GF-D8 (cell line): ENCODE measurements at regions not wholly inside any gene's neighbourhood (a gene's known extent, or its start where the extent isn't known, plus 50 kb on each side); places are given as distances from the start of the nearest gene placed in this dataset.
"Not testable (repeated sequence)": the region's sequence is repeated elsewhere in the genome, so short reads cannot be mapped to it uniquely, and the experiment has no call there.

ENCODE experiments used
- DNase-seq: peaks from one replicate; lab custom pipeline; 2025; lab: John Stamatoyannopoulos, UW

DNA sequence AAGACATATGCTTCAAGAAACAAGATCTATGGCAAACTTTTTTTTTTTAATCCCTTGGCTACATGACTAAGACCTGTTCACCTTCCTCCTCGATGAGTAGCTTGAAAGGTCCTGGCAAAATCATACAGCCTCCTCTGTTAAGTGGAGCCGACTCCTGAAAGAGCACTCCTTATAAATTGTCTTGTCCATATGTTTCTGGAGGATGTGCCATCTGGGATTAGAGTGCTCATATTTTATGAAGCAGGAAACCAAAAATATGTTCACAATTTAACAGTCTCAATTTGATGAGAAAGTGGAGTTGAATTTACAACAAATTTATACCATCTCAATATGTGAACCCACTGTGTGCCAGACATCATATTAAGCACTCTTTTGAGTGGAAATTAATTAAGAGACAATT is 912.1 kb upstream of the FAT3 start:
- no peak for DNase-seq

DNA sequence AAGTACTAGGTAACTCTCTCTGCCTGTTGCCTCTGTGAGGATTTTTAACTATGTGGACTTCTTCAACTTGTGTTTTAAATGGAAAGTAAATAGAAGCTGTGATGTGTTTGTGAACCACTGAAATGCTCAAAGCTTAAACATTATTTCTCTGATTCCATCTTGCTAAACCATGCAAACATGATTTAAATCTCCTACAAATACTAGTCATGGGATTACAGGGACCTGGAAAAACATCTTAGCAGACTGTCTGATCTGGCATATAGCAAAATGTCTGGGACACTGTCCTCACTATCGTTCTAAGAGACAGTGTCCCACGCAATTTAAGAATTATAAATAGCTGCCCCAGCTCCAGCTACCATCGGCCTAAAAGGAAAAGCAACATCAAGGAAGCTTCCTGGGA is 914.5 kb upstream of the FAT3 start:
- DNase-seq, result no peak

DNA sequence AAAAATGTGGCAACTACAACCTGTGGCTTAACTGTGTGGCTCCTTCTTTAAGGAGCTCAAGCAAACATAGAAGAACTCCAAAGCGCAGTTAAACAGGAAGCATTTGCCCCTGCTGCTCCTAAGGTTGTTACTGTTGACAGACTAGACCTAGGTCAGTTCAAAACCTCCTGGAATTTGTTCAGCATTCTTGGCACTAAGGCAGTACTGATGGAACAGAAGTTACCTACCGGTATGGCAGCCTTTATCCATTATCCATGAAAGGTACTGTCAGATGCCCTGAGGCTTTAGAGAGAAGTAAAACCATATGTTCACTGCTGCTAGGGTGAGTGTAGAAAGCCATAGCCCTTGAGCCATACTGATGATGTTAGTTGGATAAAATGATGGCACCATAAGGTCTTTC is 916.5 kb upstream of the FAT3 start:
- DNase-seq, result no peak

DNA sequence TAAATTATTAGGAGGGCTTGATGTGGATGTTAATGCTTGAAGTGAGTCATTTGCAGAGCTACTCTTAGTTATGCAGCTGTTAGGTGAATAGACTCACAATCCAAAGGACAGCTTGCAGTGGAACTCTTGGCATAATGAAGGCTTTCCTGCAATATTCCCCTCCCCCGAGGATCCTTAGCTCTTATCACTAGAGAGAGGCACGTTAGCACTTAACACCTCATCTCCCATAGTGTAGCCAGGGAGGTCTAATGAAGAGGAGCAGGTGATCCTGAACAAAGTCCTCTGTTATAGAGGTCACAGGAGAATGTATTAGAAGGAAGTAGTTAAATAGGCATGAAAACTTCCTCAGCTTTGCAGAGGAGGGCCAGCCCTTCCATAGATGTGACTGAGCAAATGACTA is 919.2 kb upstream of the FAT3 start:
- DNase-seq, result no peak

DNA sequence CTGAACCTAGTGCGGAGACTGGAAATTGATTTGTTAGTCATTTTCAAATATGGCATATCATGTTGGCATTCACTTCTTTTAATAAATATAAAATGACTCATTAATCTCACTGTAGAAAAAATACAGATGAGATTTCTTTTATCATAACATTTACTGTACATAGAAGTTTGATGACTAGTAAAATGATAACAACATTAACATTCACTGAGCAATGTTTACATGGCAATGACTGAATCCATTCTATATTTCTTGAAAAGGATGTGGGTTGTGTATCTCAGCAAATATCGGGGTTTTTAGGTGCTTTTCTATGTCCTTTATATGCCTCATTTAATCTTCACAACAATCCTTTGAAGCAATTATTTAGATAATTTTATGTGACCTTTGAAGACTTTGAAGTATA is 920.9 kb upstream of the FAT3 start:
- DNase-seq, result no peak

DNA sequence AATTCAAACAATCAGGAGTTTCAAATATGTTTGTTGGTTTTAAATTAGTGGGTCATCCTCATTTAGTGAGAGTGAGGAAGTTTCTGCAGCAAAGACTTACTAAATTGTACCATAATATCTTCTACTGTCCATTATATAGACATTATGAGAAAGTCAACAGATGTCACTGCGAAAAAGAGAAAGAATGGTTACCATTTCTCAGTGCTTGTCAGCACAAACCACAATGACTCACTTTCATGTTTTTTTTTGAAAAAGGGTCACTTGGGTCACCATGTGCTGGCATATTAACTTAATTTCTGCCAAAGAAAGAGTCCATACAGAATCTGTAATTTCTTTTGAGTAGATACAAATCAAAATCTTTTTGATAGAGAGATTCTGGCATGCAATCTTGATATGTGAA is 924.6 kb upstream of the FAT3 start:
- DNase-seq, result no peak

DNA sequence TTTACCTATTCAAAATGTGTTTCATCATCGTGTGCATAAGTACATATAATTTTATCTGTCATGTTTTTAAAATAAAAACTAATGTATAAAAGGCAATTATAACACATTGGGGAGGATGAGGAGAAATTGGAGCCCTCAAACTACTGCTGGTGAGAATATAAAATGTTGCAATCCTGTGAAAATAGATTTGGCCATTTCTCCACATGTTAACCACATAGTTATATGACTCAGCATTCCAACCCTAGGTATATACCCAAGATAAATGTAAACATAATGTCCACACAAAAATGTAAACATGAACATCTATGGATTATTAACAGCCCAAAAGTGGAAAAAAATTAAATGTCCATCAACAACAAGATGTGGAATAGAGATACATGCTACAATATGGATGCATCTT is 928.0 kb upstream of the FAT3 start:
- DNase-seq, result no peak

DNA sequence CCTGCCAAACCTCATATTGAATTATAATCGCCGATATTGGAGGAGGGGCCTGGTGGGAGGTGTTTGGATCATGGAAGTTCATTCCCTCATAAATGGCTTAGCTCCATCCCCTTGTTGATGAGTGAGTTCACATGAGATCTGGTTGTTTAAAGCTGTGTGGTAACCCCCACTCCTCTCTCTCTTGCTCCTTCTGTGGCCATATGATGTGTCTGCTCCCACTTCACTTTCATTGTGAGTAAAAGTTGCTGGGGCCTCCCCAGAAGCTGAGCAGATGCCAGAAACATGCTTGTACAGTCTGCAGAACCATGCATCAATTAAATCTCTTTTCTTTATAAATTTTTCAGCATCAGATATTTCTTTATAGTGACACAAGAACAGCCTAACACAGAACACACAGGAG is 929.0 kb upstream of the FAT3 start:
- DNase-seq, result no peak

DNA sequence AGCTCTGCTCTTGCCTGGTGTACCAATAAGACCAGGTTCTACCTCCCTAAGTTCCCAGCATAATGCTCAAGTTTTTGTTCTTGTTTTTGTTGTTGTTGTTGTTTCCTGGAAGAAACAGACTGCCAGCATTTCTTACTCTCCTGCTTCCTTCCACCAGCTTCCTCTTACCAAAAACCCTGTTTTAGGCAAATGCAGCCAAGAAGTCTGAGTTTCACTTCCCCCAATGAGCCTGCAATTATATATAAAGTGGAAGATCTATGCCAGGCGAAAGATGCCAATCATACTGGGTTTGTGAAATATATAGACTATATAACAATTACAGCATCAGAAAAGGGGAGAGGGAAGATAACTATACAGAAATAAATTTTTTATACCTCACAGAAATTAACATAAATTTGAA is 931.5 kb upstream of the FAT3 start:
- DNase-seq, result no peak

DNA sequence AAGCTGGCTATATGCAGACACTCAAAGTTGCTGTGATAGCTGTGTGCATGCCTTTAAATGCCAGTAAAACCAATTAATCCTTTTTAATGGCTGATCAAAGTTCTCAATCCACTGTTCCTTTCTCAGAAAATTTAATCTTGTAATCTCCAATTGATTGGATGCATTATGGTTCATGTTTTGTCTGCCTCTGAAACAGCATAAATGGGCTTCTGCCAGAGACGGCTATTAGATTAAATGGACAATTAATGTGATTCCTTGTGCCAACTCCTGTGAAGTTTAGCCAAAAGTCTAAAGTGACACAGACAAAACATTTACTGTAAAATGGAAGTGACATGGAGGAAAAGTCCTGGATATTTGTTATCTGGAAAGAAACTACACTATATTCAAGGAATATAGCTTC is 952.5 kb upstream of the FAT3 start:
- no peak for DNase-seq

DNA sequence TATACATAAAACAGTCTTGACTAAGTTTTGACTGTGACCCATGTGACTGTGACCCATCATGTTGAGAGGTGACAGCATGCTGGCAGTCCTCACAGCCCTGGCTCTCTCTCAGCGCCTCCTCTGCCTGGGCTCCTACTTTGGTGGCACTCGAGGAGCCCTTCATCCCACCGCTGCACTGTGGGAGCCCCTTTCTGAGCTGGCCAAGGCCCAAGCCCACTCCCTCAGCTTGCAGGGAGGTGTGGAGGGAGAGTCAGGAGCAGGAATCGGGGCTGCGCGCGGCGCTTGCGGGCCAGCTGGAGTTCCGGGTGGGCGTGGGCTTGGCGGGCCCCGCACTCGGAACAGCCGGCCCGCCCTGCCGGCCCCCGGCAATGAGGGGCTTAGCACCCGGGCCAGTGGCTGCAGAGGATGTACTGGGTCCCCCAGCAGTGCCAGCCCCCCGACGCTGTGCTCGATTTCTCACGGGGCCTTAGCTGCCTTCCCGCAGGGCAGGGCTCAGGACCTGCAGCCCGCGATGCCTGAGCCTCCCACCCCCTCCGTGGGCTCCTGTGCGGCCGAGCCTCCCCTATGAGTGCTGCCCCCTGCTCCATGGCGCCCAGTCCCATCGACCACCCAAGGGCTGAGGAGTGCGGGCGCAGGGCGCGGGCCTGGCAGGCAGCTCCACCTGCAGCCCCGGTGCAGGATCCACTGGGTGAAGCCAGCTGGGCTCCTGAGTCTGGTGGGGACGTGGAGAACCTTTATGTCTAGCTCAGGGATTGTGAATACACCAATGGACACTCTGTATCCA is 955.9 kb upstream of the FAT3 start:
- not testable (repeated sequence) for DNase-seq

DNA sequence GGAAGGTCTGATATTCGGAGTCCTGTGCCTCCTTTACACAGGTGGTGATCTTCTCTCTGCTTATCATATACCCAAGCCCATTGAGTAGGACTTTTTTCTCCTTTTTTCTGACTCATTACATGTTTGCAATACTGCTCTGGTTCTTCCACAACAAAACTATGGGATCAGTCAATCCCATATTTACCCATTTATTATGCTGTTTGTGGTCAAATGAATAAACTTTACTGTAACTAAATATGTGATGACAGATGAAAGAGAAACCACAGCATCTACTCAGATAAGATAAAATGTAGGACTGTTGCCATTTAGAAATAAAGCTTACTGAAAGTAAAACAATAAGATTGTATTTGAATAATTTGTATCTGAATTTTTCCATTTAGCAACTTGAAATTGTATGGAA is 958.7 kb upstream of the FAT3 start:
- no peak for DNase-seq

DNA sequence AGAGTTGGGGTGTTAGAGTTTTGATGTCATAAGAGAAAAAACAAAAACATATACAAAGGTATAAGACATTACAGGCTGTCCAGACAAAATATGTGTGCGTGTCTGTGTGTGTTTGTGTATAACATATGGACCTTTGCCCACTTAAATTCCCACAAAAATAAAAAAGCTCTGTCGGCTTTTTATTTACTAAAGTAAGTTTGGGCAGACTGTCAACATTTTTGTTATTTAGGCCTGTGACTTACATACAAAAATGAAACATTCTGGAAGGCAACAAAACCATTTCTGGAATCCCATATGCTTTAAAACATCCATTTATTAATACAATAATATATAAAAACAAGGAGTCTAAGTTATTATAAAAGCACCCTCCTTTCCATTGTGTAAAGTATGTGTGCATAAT is 960.1 kb upstream of the FAT3 start:
- no peak for DNase-seq

DNA sequence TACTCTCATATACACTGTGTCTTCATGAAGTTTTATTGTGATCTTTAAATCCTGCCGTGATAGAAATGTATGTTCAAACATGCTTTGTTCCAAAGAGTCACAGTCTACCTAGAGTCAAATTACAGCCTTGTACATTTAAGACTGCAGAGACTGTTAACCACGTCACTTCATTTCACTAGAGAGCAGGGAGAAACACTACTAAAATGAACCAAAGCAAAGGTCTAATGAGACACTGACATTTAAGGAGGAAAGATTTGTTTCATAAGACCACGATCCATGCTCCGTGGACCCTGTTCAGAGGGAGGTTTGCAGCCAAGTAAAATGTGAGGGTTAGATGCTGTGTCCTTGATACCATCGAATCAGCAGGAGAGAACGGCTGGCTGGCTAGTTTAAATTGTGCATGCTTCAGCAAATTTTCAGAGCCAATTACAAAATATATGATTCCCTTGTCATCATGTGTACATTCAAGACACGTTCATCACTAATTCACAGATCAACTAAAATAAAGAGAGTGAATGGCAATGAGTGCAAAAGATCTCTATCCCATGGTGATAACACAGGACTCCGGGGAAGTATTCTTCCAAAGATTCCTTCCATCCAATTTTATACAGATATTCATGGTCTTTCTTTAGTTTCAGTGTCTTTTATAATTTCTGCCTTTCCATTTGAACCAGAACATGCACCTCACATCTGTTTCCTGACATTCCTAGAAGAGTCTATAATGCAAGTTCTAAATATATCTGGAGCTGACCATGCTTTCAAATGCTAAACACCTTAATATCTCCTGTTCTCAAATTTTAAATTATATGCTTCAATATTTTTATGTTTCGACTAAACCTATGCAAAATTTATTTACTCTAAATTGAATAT is 960.9 kb upstream of the FAT3 start:
- DNase-seq, result no peak

DNA sequence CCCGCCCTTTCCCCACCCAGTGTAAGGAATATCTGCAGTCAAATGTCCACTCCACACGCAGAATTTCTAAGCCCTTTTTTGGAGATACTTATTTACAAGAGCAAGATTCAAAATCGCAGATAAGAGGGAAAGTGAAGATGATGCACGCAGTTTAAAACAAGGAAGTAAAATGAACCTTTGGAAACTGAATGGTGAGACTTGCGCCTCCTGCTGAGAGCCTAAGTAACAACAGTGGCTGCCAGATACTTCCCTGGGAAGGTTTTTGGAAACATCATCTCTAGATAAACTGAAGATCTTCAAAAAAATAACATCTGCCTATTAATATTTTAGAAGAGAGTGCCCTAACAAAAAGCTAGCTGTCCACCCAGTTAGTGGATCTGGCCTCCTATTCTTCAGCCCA is 963.1 kb upstream of the FAT3 start:
- DNase-seq, result no peak

DNA sequence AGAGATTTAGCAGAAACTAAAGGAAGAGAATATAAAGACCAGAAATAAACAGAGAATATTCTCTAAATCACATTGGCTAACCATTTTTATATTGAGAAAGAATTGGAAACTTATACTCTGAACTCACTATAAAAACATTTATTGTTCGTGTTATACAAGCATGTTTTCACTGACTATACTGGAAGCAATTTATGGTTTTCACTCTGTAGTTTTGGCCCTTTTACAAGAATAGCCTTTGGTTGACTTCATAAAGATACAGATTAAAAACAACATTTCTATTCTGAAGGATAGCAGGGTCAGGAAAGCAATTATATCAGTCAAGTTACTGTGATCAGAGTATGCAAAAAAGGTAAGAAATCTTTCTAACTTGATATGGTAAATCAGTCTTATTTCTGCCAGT is 965.7 kb upstream of the FAT3 start:
- DNase-seq, result no peak

DNA sequence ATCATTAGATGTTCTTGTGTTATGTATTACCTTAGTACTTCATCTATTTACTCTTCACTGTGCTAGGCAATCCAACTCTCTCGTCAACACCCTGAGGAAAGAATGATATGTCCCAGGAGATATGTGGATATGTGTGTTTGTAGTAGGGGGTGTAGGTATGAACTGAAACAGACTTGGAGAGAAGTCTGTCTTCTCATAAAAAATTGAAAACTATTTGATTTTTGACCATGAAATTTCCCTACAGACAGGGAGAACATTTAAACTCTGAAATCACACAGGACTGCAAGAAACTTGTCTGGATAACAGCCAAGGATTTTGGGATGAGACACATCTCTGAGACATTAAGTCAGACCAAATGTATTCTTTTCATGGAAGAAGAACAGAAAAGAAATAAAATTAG is 967.0 kb upstream of the FAT3 start:
- no peak for DNase-seq

DNA sequence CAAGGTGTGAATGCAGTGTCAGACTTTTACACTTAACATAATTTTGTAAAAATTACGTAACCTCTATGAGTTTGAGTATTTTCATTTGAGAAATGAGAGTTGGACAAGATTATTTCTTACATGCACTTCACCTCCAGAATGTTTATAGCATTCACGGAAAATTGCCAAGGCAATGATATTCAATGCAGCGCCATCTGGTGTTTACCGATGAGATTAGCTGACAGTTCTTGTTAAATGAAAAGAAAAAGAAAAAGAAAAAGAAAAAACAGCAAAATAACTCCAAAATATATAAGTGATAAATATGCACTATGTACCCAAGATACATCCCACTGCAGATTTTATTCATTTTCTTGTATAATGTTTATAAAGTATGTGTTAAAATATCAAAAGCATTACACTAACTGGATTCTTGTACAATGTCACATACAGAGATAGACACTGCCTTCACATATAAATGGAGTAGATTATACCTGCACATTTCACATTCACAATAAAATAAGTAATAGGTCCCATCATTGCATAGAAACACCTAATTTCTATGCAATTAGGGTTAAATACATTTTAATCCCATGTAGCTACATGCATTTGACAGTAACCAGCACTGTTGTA is 976.3 kb upstream of the FAT3 start:
- no peak for DNase-seq

DNA sequence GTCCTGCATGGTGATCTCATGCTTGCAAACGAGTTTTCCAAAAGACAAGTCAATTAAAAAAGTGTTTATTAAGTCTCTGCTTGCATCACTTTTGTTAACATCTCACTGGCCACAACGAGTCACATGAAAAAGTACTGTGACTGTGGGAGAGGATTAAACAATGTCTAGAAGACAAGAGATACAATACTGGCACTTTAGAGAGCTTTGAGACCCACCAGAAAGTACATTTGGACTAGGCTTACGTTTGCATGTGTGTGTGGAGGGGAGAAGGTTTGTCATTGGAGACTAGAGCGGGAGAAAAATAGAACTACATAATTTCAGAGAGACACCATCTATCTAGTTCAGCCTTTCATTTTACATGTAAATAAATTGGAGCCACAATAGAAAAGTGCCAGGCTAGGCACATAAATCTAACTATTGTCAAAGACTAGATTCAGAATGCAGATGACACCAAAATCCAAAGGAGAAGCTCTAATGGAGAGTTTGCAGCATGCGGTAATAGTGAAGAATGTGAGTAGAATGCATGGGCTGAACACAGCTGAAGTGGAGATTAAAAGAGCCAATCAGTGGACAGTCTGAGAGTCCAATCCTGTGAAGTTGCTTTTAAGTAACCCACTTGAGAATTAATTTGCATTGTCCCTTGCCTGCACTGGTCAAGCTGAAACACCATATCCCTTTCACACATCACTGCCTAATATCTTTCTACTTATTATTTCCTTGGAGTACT is 977.4 kb upstream of the FAT3 start:
- no peak for DNase-seq

DNA sequence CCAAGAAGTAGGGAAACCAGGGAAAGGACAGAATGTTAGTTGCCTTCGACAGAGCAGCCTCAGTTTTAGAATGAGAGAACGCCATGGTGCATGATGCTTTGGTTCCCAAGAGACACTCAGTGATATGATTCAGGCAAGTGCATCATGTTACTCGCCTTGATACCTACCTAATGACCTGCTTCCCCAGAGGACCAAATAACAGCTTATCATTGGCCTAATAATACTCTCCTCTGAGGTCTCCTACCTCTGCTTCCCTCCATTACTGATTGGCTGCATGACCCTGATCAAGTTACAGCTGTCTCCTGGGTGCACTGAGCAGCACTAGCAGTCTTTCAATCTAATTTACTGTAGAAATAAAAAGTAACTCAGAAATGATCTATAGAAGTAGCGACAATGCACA is 979.7 kb upstream of the FAT3 start:
- no peak for DNase-seq

DNA sequence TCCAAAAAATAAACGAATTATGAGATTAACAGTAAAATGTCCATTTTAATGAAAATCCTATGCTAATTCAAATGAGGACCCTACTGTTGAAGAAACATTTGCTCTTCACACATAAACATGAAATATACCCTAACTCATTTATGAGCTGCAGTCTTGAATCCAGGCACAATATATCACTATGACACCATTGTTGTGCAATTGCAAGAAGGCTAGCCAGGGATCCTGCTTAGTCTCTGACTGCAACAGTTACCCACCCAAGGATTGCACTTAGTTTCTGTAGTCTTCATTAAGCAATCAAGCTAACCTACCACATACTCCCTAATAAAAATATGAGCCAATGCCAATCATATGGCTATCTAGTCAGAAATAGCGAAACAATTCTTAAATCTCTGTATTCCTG is 981.0 kb upstream of the FAT3 start:
- no peak for DNase-seq

DNA sequence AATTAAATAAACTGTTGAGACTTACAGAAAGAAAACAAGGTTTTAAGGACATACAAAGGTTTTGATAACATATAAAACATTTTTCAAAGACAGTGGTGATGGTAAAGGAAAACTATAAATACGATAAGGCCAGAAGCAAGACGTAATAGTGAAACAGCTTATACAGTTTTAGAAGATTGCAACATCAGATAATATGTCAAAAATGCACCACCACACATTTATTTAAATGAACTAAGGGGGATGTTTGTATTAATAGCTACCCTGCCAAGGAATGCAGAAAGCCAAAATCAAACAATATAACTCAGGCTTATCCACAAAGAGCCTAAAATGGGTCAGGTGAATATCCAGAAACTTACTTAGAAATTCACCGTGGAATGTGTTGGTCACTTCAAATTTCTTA is 981.6 kb upstream of the FAT3 start:
- DNase-seq, result no peak

DNA sequence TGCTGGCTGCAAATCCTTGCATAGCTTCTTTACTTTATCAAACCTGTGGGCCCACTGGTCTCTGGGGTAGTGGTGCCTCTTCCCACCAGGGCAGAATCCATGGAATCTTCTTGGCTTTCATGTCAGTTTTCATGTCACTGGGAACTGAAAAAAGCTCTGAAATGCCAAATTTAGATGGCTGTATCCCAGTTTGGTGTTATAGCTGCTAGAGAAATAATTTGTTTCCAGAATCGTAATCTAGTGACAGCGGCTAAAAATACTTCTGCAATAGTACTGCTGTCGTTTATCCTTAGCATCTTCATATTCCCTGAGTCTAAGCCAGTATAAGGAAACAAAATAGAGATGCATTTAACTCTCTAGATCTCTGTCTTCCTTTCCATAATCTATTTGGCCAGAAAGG is 983.4 kb upstream of the FAT3 start:
- no peak for DNase-seq
